SK-MEL-5 (cell line): ENCODE measurements at regions not wholly inside any gene's neighbourhood (a gene's known extent, or its start where the extent isn't known, plus 50 kb on each side); places are given as distances from the start of the nearest gene placed in this dataset.
A peak's percentile ranks its signal among the peaks of the same experiment; 100 is the strongest.
"Not testable (repeated sequence)": the region's sequence is repeated elsewhere in the genome, so short reads cannot be mapped to it uniquely, and the experiment has no call there.

ENCODE experiments used
- DNase-seq: peaks from one replicate; pipeline ENCODE4 v3.0.0-alpha.2; 2016; ENCODE audit warnings: low read depth, low spot score
- in situ Hi-C: cut with HindIII; loops from 2 replicates; pipeline ENCODE4 v1.10.0; 2016; ENCODE audit warnings: low sequenced_read_pairs, high pct_unique_total_duplicates, low pct_unique_long_range_greater_than_20kb

- DNase-seq: no peak
- in situ Hi-C loops: no loop called here
These were observed 292.2 kb downstream of the FBXO8 start for GRCh38 chr4:173991316-173991715.

- no peak for DNase-seq
- in situ Hi-C loops: no loop called here
These were observed 292.6 kb downstream of the FBXO8 start for GRCh38 chr4:173990869-173991210.

GRCh38 chr4:173990126-173990868 is 293.2 kb downstream of the FBXO8 start:
- in situ Hi-C loops: no loop called here
- DNase-seq: peak; percentile 74

GRCh38 chr4:173963523-173963922 is 319.9 kb downstream of the FBXO8 start:
- in situ Hi-C loops, DNase-seq: not testable (repeated sequence)

GRCh38 chr4:173960398-173960797 is 323.1 kb downstream of the FBXO8 start:
- in situ Hi-C loops: no loop called here
- DNase-seq: no peak

GRCh38 chr4:173958445-173958844 is 325.0 kb downstream of the FBXO8 start:
- in situ Hi-C loops: no loop called here
- no peak for DNase-seq

- no peak for DNase-seq
- in situ Hi-C loops: no loop called here
These were observed 339.9 kb downstream of the FBXO8 start for GRCh38 chr4:173943547-173943946.

GRCh38 chr4:173940146-173940545 is 343.3 kb downstream of the FBXO8 start:
- peak; percentile 8 for DNase-seq
- in situ Hi-C loops: no loop called here

GRCh38 chr4:173937631-173938270 is 345.7 kb downstream of the FBXO8 start:
- no peak for DNase-seq
- in situ Hi-C loops: no loop called here

- in situ Hi-C loops: no loop called here
These were observed 346.6 kb downstream of the FBXO8 start for GRCh38 chr4:173936861-173937260.

GRCh38 chr4:173935622-173936405 is 347.7 kb downstream of the FBXO8 start:
- no peak for DNase-seq
- in situ Hi-C loops: no loop called here

More at GRCh38 chr4:173936861-173937260, 346.6 kb downstream of the FBXO8 start:
- no peak for DNase-seq

GRCh38 chr4:173934933-173935620 is 348.4 kb downstream of the FBXO8 start:
- no peak for DNase-seq
- in situ Hi-C loops: no loop called here

- DNase-seq: no peak
- in situ Hi-C loops: no loop called here
These were observed 349.3 kb downstream of the FBXO8 start for GRCh38 chr4:173934201-173934600.

GRCh38 chr4:173932701-173933100 is 350.8 kb downstream of the FBXO8 start:
- DNase-seq: no peak
- in situ Hi-C loops: no loop called here

GRCh38 chr4:173930329-173930967 is 353.0 kb downstream of the FBXO8 start:
- in situ Hi-C loops: no loop called here
- peak; percentile 38 for DNase-seq

GRCh38 chr4:173929921-173930320 is 353.5 kb downstream of the FBXO8 start:
- DNase-seq: no peak
- in situ Hi-C loops: no loop called here

GRCh38 chr4:173924561-173924960 is 358.9 kb downstream of the FBXO8 start:
- in situ Hi-C loops: no loop called here
- DNase-seq: no peak

- DNase-seq: no peak
- in situ Hi-C loops: no loop called here
These were observed 363.6 kb downstream of the FBXO8 start for GRCh38 chr4:173919861-173920260.
